ENCODE measurements at regions not wholly inside any gene's neighbourhood (a gene's known extent, or its start where the extent isn't known, plus 50 kb on each side); places are given as distances from the start of the nearest gene placed in this dataset.

- no peak for DNase-seq (ENCODE audit: low spot score)
- no peak for TF ChIP-seq CTCF (IDR thresholded peaks at IDR 0.05; ENCODE audit: extremely low read depth, missing control alignments)
Observed at GRCh38 chr12:86837246-86837645, 581.1 kb upstream of the MGAT4C start.

GRCh38 chr12:86834217-86834616, 578.0 kb upstream of the MGAT4C start:
- no peak for DNase-seq (ENCODE audit: low spot score)
- no peak for TF ChIP-seq CTCF (IDR thresholded peaks at IDR 0.05; ENCODE audit: extremely low read depth, missing control alignments)

GRCh38 chr12:86827409-86827808, 571.2 kb upstream of the MGAT4C start:
- no peak for TF ChIP-seq CTCF (IDR thresholded peaks at IDR 0.05; ENCODE audit: extremely low read depth, missing control alignments)
- DNase-seq (ENCODE audit: low spot score) = no peak

GRCh38 chr12:86826051-86826450, 569.9 kb upstream of the MGAT4C start:
- no peak for TF ChIP-seq CTCF (IDR thresholded peaks at IDR 0.05; ENCODE audit: extremely low read depth, missing control alignments)
- no peak for DNase-seq (ENCODE audit: low spot score)

GRCh38 chr12:86801439-86801838, 545.2 kb upstream of the MGAT4C start:
- TF ChIP-seq CTCF (IDR thresholded peaks at IDR 0.05; ENCODE audit: extremely low read depth, missing control alignments) = no peak
- no peak for DNase-seq (ENCODE audit: low spot score)

GRCh38 chr12:86799616-86800015, 543.4 kb upstream of the MGAT4C start:
- no peak for TF ChIP-seq CTCF (IDR thresholded peaks at IDR 0.05; ENCODE audit: extremely low read depth, missing control alignments)
- DNase-seq (ENCODE audit: low spot score) = no peak

- no peak for TF ChIP-seq CTCF (IDR thresholded peaks at IDR 0.05; ENCODE audit: extremely low read depth, missing control alignments)
- DNase-seq (ENCODE audit: low spot score) = no peak
Observed at GRCh38 chr12:86796550-86796949, 540.4 kb upstream of the MGAT4C start.

Measured in GM20000 (cell line).